Islet of Langerhans (tissue), 1 donor: ENCODE measurements at regions not wholly inside any gene's neighbourhood (a gene's known extent, or its start where the extent isn't known, plus 50 kb on each side); places are given as distances from the start of the nearest gene placed in this dataset.
"Not testable (repeated sequence)": the region's sequence is repeated elsewhere in the genome, so short reads cannot be mapped to it uniquely, and the experiment has no call there.

Experiments used
- FAIRE-seq: peaks from one replicate; lab custom pipeline; 2011; peaks lifted over from hg19 to GRCh38; lab: Jason Lieb, UNC

DNA sequence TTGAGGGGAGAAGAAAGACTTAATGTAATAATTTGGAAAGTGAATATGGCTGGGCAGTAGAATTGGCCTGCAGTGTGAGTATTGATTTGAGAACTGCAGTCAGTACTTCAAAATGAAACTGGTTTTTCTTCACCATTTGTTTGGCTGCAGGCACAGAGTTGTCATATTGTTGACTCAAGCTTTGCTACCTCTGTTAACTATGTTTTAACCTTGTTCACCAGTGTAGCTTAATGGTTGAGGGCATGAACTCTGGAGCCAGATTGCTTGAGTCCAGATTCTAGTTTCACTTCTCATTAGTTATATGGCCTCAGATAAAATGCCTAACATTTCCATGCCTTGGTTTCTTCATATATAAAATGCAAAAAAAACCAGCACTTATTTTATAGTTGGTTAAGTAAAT lies 64.1 kb downstream of the CFAP44 start:
- FAIRE-seq: peak; percentile 92

DNA sequence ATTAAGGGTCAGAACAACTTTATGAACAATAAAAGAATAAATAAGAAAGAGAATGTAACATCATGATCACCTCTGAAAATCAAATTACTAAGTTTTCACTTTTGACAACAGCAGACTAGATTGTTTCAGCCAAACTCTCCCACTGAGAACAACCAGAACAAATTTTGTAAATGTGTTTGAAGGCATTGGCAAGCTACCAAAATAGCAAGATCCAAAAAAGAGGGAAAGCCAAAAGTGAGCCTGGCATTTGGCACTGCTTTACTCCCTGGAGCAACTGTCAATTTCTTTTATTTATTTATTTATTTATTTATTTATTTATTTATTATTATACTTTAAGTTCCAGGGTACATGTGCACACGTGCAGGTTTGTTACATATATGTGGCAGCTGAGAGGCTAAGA lies 67.2 kb downstream of the CFAP44 start:
- no peak for FAIRE-seq

DNA sequence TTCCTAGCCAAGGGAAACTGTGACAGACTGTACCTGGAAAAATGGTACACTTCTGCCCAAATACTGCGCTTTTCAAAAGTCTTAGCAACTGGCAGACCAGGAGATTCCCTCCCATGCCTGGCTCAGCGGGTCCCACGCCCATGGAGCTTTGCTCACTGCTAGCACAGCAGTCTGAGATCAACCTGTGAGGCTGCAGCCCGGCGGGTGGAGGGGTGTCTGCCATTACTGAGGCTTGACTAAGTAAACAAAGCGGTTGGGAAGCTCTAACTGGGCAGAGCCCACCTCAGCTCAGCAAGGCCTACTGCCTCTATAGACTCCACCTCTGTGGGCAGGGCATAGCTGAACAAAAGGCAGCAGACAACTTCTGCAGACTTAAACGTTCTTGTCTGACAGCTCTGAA lies 74.5 kb downstream of the CFAP44 start:
- FAIRE-seq: not testable (repeated sequence)

GRCh38 chr3:113355340-113355739 lies 86.0 kb downstream of the CFAP44 start:
- FAIRE-seq: not testable (repeated sequence)

DNA sequence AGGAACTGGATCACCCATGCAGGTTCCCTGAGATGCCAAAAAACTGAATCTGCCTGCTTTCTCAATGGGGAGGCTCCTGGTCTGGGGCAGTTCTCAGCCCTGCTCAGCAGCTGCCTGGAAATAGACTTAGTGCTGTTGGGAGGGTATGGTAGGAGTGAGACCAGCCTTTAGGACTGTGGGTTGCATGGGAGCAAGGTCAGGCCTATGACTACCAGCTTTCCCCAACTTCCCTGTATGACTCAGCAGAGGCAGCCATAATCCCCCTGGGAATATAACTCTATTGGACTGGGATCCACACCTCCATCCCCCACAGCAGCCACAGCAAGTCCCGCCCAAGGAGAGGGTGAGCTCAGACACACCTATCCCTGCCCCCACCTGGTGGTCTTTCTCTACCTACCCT lies 87.0 kb downstream of the CFAP44 start:
- no peak for FAIRE-seq

DNA sequence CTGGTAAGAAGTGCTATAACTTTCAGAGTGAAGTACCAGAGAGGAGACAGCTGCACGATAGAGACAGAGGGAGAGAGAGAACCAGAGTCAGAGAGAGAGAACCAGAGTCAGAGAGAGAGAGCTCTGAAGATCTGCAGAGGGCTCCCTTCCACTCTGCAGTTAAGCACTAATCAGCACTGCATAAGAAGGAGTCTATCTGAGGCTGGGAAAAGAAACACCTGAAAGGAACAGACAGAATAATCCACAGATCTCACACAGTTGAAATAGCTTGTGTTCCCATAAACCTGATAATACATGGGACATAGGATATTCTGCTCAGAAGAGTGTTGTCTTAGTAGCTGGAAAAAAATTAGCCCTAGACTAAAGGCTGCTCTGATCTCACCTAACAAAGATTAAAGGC lies 87.6 kb downstream of the CFAP44 start:
- FAIRE-seq: no peak

DNA sequence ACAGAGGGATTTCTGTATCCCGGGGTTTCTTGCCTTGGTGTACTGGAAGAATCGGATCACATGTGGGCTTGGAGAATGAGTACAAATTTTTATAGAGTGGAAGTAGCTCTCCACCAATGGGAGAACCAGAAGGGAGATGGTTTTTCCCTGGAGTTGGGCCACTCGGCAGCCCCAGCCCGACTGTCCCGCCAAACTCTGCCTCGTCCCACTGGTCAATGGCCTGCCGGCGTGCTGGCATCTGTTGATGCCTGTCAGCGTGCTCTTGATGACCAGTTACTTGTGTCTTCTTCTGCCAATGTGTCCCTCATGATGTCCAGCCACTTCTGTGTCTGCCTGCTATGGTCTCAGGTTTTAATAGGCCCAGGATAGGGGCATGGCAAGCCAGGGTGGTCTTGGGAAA lies 100.5 kb downstream of the CFAP44 start:
- no peak for FAIRE-seq

DNA sequence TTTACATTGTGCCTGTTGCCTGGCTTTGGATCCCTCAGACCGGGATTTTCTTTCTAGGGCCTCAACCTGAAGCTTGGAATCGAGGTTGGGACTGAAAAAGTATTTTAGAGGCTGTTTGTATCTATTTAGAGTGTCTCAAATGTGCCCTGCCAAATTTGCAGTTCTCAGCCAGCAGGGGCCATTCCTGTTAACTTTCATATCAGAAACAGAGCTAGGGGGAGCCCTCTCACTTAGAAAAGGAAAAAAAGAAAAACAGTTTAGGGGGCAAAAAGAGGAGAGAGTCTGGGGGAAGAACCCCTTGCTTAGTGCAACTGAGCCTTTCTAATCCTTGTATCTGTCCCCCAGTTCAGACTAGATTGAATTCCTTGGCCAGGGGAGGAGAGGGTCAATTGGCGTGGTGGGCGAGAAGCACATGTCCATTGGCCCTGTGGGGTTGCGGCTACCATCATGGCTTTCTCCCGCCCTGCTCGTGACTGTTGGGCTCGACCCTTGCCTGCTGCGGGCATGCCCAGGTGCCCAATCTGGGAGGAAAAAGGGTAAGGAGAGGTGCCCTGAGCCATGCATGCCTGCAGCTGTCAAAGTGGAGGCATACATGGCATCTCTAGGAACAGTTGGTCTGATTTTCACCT lies 101.6 kb downstream of the CFAP44 start:
- FAIRE-seq: no peak
